ENCODE measurements at regions not wholly inside any gene's neighbourhood (a gene's known extent, or its start where the extent isn't known, plus 50 kb on each side); places are given as distances from the start of the nearest gene placed in this dataset.
A peak's percentile ranks its signal among the peaks of the same experiment; 100 is the strongest.

GRCh38 chr1:65509912-65510680 is 89.6 kb downstream of the LEPR start:
- intact Hi-C loops (cut with DNase I) = no loop called here
- FAIRE-seq = no peak
- peak in 1 of 5 donors; percentile 21 for DNase-seq
- Histone ChIP-seq H3K27ac (ENCODE audit: low read depth in 2 of 2, low read length in 2 of 2) (no peak overlapping the region), H3K27me3 (ENCODE audit: control insufficient read depth, insufficient read depth, low read length) (no peaks in the 10 kb centered on the region), H3K4me3 (ENCODE audit: low read length in 3 of 3) (no peak overlapping the region), H3K36me3 (ENCODE audit: control insufficient read depth in 2 of 3, insufficient read depth in 3 of 3, low read length in 3 of 3) (no peaks in the 10 kb centered on the region), H3K9ac (ENCODE audit: low read length in 3 of 3) (no peak overlapping the region), H3K9me3 (ENCODE audit: control insufficient read depth in 2 of 3, insufficient read depth in 1 of 3, low read length in 3 of 3) (no peaks in the 10 kb centered on the region), H3K4me1 (ENCODE audit: control insufficient read depth in 2 of 3, insufficient read depth in 2 of 3, low read depth in 1 of 3, low read length in 3 of 3) (no peaks in the 10 kb centered on the region)
- TF ChIP-seq, protein P1, sequence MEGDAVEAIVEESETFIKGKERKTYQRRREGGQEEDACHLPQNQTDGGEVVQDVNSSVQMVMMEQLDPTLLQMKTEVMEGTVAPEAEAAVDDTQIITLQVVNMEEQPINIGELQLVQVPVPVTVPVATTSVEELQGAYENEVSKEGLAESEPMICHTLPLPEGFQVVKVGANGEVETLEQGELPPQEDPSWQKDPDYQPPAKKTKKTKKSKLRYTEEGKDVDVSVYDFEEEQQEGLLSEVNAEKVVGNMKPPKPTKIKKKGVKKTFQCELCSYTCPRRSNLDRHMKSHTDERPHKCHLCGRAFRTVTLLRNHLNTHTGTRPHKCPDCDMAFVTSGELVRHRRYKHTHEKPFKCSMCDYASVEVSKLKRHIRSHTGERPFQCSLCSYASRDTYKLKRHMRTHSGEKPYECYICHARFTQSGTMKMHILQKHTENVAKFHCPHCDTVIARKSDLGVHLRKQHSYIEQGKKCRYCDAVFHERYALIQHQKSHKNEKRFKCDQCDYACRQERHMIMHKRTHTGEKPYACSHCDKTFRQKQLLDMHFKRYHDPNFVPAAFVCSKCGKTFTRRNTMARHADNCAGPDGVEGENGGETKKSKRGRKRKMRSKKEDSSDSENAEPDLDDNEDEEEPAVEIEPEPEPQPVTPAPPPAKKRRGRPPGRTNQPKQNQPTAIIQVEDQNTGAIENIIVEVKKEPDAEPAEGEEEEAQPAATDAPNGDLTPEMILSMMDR (IDR thresholded peaks at IDR 0.05; ENCODE audit: borderline replicate concordance, extremely low read depth, insufficient read depth) = no peak

- TF ChIP-seq, protein P1 (IDR thresholded peaks at IDR 0.05; ENCODE audit: borderline replicate concordance, extremely low read depth, insufficient read depth) = no peak
- H3K9ac ChIP-seq (ENCODE audit: low read length in 3 of 3) = no peak overlapping the region
- no peak overlapping the region for H3K4me3 ChIP-seq (ENCODE audit: low read length in 3 of 3)
- H3K4me1 ChIP-seq (ENCODE audit: control insufficient read depth in 2 of 3, insufficient read depth in 2 of 3, low read depth in 1 of 3, low read length in 3 of 3) = no peaks in the 10 kb centered on the region
- DNase-seq (no peak), FAIRE-seq (no peak)
- intact Hi-C loops (cut with DNase I) = no loop called here
- no peaks in the 10 kb centered on the region for H3K27me3 ChIP-seq (ENCODE audit: control insufficient read depth, insufficient read depth, low read length)
- H3K36me3 ChIP-seq (ENCODE audit: control insufficient read depth in 2 of 3, insufficient read depth in 3 of 3, low read length in 3 of 3) = no peaks in the 10 kb centered on the region
- no peak overlapping the region for H3K27ac ChIP-seq (ENCODE audit: low read depth in 2 of 2, low read length in 2 of 2)
- no peaks in the 10 kb centered on the region for H3K9me3 ChIP-seq (ENCODE audit: control insufficient read depth in 2 of 3, insufficient read depth in 1 of 3, low read length in 3 of 3)
Observed at GRCh38 chr1:65510961-65511360, 90.5 kb downstream of the LEPR start.

DNA sequence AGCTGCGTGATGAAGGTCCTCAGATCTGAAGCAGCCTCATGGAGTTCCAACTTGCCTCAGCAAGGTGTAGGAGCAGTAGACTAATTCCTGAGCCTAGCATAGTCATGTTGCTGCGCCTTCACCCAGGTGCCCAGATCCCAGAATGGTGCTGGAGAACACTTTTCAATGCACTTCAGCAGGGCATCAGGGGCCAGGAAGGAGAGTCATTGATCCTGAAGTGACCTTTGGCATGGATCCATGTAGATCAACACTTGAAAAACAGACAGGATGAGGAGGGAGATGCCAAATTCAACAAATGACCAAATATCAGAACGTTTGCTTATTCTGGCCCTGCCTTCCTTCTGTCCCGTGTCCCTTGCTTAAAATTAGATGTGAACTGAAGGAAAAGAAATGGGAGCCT is 91.9 kb downstream of the LEPR start:
- Histone ChIP-seq H3K4me3 (ENCODE audit: low read length in 3 of 3) (no peak overlapping the region), H3K27ac (ENCODE audit: low read depth in 2 of 2, low read length in 2 of 2) (no peak overlapping the region), H3K9me3 (ENCODE audit: control insufficient read depth in 2 of 3, insufficient read depth in 1 of 3, low read length in 3 of 3) (no peaks in the 10 kb centered on the region), H3K36me3 (ENCODE audit: control insufficient read depth in 2 of 3, insufficient read depth in 3 of 3, low read length in 3 of 3) (no peaks in the 10 kb centered on the region), H3K27me3 (ENCODE audit: control insufficient read depth, insufficient read depth, low read length) (no peaks in the 10 kb centered on the region), H3K4me1 (ENCODE audit: control insufficient read depth in 2 of 3, insufficient read depth in 2 of 3, low read depth in 1 of 3, low read length in 3 of 3) (no peaks in the 10 kb centered on the region), H3K9ac (ENCODE audit: low read length in 3 of 3) (no peak overlapping the region)
- DNase-seq (peak in 1 of 5 donors; percentile 3), FAIRE-seq (no peak)
- TF ChIP-seq, protein P1 (IDR thresholded peaks at IDR 0.05; ENCODE audit: borderline replicate concordance, extremely low read depth, insufficient read depth) = no peak
- intact Hi-C loops (cut with DNase I) = no loop called here

All from kidney (tissue), 13 donors.